Esophagus squamous epithelium (tissue), 4 donors: ENCODE measurements at regions not wholly inside any gene's neighbourhood (a gene's known extent, or its start where the extent isn't known, plus 50 kb on each side); places are given as distances from the start of the nearest gene placed in this dataset.

Experiments used
- CTCF ChIP-seq, 6 experiments: fragments of 450-650 bp in 4 of 6; fragments of 200-600 bp in 2 of 6; sonication (generic) in 2 of 6; IDR thresholded peaks; one replicate each; pipeline ENCODE4 v1.5.1; 2016 to 2019; ENCODE audit warnings: antibody characterized with exemption in 6 of 6, mild to moderate bottlenecking in 4 of 6, moderate library complexity in 4 of 6
- POLR2A ChIP-seq, 4 donors: fragments of 450-650 bp; IDR thresholded peaks; one replicate each; pipeline ENCODE4 v1.6.1; 2017; ENCODE audit warnings: antibody characterized with exemption in 4 of 4, mild to moderate bottlenecking in 4 of 4, moderate library complexity in 3 of 4

- TF ChIP-seq CTCF (IDR thresholded peaks at IDR 0.05) = no peak
- no peak for TF ChIP-seq POLR2A (IDR thresholded peaks at IDR 0.05)
Measured at GRCh38 chr13:44308352-44308751, 65.3 kb upstream of the SERP2 start.
